ENCODE measurements at regions not wholly inside any gene's neighbourhood (a gene's known extent, or its start where the extent isn't known, plus 50 kb on each side); places are given as distances from the start of the nearest gene placed in this dataset.
"Not testable (repeated sequence)": the region's sequence is repeated elsewhere in the genome, so short reads cannot be mapped to it uniquely, and the experiment has no call there.

GRCh38 chr6:15017803-15018202, 228.1 kb upstream of the JARID2 start:
- no peak for DNase-seq

DNA sequence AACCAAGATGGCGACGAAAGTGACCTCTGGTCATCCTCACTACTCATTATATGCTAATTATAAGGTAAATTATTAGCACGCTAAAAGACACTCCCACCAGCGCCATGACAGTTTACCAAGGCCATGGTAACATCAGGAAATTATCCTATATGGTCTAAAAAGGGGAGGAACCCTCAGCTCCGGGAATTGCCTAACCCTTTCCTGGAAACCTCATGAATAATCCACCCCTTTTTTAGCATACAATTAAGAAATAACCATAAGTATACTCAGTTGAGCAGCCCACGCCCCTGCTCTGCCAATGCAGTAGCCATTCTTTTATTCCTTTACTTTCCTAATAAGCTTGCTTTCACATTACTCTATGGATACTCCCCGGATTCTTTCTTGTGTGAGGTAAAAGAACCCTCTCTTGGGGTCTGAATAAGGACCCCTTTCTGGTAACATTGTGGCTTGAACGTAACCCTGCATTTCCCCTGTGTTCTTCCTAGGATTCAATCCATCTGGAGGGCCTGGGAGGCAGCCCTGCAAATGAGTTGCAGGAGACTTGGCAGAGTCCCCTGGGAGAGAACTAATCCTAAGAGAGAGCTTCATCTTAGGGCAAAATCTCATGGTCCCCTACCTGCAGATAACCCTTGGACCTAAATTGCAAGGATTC, 225.6 kb upstream of the JARID2 start:
- no peak for DNase-seq

DNA sequence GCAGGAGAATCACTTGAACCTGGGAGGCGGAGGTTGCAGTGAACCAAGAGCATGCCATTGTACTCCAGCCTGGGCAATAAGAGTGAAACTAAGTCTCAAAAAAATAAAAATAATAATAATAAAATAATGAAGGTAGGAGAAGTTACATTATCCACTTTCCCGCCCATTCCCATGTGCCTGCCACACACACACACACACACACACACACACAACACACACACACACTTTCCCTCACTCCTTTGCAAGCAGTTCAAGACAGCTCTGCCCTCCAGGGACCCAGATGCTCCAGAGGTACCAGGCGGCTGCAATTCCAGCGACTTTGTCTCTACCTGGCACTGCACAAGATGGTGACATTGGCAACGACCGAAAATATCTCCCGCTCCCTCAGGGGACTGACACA, 224.8 kb upstream of the JARID2 start:
- no peak for DNase-seq

- DNase-seq, result not testable (repeated sequence)
These were observed 222.9 kb upstream of the JARID2 start for GRCh38 chr6:15023018-15023417.

DNA sequence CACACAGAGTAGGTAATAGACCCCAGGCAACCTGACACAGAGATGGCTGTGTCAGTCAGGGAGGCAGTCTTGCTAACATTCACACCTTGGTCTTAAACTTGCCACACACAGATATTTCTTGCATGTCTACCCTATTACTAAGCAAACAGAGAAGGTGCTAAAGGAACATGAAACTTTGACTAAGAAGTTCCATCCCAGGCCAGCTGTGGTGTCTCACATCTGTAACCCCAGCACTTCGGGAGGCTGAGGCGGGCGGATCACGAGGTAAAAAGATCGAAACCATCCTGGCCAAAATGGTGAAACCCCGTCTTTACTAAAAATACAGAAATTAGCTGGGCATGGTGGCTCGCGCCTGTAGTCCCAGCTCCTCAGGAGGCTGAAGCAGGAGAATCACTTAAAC, 222.4 kb upstream of the JARID2 start:
- DNase-seq, result no peak

- no peak for DNase-seq
These were observed 220.4 kb upstream of the JARID2 start for GRCh38 chr6:15025446-15025845.

- DNase-seq, result peak; percentile 85 to 93
These were observed 219.0 kb upstream of the JARID2 start for GRCh38 chr6:15026832-15027231.

DNA sequence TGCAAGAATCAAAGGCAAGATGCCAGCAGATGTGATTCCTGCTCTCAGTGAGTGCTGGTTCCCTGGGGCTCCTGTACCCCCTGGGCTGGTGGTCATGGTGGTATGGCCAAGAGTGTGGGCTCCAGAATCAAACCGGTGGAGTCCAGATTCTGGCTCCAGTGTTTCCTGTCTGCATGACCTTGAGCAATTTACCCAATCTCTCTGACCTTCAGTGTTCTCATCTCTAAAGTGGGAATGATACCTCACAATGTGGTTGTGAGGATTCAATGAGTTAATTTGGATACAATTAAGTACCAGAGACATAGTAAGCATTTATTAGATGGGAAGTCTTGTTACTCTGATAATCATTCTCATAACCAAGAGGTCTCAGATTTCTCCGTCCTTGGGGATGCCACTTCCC, 218.4 kb upstream of the JARID2 start:
- no peak for DNase-seq

- no peak for DNase-seq
These were observed 213.9 kb upstream of the JARID2 start for GRCh38 chr6:15032015-15032414.

- DNase-seq, result no peak
These were observed 212.0 kb upstream of the JARID2 start for GRCh38 chr6:15033850-15034203.

- DNase-seq, result peak; percentile 57 to 62
These were observed 209.1 kb upstream of the JARID2 start for GRCh38 chr6:15036690-15037245.

DNA sequence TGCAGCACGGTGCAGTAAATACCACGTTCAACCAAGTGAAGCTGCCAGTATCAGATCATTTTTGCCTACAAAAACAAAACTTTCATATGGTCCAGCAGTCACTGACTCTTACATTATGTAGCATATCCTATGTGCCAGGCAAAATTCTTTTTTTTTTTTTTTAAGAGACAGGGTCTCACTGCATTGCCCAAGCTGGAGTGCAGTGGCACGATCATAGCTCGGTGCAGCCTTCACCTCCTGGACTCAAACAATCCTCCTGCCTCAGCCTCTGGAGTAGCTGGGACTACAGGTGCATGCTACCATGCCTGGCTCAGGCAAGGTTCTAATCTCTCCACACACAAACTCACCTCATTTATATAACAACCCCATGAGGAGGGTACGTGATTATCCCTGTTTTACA, 208.6 kb upstream of the JARID2 start:
- DNase-seq, result no peak

DNA sequence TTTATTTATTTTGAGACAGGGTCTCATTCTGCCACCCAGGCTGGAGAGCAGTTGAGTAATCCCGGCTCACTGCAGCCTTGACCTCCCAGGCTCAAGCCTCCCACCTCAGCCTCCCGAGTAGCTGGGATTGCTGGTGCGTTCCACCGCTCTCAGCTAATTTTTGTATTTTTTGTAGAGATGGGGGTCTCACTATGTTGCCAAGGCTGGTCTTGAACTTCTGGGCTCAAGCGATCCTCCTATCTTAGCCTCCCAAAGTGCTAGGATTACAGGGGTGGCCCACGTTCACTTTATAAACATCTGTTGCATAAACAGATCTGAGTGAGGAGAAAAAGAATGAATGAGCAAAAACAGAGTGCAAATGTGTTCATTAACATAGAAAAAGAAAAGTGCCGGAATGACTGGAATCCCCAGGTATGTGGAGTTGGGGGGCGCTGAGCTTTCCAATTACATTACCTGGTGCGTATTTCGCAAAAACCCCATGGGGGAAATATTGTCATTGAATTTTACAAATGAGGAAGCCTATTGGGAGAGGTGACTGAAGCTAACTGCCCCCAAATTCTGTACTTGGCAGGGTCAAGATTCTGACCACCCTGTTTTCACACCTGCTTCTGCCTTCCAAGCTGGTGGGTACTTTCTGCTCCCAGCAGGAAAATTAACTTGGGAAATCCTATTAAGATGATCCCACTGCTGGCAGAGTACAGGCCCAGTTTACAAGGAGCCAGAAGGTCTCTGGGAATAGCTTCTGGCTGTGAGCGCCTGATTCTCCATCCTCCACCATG, 207.7 kb upstream of the JARID2 start:
- DNase-seq, result no peak

- no peak for DNase-seq
These were observed 206.7 kb upstream of the JARID2 start for GRCh38 chr6:15039136-15039535.

DNA sequence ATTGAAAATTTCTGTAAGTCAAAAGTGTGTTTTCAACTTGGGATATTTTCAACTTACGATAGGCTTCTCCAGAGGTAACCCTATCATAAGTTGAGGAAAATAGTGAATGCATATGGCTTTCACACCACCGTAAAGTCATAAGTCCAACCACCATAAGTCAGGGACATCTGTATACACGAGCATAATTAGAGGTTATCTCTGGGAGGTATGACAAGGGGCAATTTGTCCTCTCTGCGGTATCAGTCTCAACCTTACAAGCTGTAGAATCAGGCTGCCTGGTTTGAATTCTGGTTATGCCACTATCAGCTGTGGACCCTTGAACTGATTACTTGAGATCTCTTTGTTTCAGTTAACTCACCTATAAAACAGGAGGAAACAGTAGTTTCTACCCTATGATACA, 202.9 kb upstream of the JARID2 start:
- no peak for DNase-seq

- no peak for DNase-seq
These were observed 201.6 kb upstream of the JARID2 start for GRCh38 chr6:15044146-15044882.

- no peak for DNase-seq
These were observed 200.9 kb upstream of the JARID2 start for GRCh38 chr6:15044948-15045347.

GRCh38 chr6:15046751-15047150, 199.1 kb upstream of the JARID2 start:
- DNase-seq, result no peak

DNA sequence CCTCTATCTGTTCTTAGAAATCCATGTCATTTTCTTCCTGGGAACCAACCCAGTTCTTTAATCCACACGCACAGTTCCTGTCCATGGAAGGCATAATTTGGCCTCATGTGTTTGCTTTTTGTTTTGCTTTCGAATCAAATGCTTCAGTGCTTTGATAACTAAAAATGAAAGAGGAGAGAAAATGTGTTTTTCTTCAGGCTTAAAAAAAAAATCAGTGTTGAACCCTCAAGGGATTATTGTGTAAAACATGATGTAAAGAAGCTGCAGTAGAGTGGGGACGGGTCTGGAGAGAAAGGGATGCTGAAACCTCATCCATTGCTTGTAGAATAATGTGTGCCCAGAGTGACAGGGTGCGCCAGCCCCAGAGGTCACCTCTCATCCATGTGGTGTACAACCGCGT, 197.5 kb upstream of the JARID2 start:
- no peak for DNase-seq

DNA sequence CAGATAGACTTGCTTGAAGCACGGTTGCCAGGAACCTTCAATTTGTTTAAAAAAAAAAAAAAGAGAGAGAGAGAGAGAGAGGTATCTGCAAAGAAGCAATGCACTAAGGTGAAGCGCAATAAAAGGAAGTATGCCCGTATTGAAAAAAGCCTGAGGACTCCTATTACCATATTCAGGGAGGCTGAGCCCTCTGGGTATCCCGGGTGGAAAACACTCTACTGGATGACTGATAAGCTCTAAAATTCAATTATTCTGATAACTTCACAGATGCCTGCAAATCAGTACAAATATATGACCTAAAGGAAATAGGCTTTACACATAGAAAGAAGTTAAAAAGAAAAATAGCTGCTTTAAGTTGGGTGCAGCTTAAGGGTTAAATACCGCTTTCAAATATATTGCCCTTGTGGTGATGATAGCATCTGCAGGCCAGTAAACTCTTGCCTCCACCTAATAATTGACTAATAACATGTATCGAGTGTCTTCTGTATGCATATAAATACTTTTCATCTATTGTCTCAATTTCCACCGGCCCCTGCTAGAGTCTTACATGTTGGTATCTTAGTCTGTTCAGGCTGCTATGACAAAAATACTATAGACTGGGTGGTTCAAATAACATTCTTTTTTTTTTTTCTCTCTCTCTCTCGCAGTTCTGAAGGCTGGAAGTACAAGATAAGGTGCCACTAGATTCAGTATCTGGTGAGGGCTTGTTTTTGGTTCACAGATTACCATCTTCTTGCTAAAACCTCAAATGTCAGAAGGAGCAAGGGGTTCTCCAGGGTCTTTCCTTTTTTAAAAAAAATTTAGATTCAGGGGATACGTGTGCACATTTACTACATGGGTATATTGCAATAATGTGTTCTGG, 187.4 kb upstream of the JARID2 start:
- DNase-seq, result no peak

DNA sequence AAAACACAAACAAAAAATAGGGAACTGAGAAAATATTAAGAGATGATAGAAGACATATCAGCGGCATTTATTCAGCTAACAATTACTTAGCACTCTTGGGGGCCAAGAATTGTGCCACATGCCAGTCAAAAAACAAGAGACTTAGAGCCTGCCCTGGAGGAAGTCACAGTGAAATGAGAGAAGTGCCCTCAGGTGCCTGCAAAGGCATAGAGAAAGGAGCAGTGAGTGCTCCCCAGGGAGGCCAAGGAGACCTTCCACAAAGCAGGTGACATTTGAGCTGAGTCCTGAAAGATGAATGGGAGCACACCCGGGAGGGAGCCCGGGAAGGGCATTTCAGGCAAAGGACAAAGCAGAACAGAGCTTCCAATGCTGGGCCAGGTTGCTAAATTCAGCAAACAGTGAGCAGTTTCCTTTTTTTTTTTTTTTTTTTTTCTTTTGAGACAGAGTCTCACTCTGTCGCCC, 184.7 kb upstream of the JARID2 start:
- no peak for DNase-seq

- DNase-seq, result peak; percentile 22 to 50
These were observed 183.9 kb upstream of the JARID2 start for GRCh38 chr6:15061908-15062515.

Measured in SHP77 (cell line).